Keratinocyte (primary cell): ENCODE measurements at regions not wholly inside any gene's neighbourhood (a gene's known extent, or its start where the extent isn't known, plus 50 kb on each side); places are given as distances from the start of the nearest gene placed in this dataset.

Experiments used
- EZH2 ChIP-seq: IDR thresholded peaks from one replicate; pipeline ENCODE4 v1.6.1; 2012; ENCODE audit warnings: inconsistent platforms, mild to moderate bottlenecking, low read length, moderate library complexity
- TF ChIP-seq, protein P1 (sequence below), 3 experiments: IDR thresholded peaks in 1 of 3; conservative IDR thresholded peaks in 1 of 3; optimal IDR thresholded peaks in 1 of 3; 2 replicates in 2 of 3; 3 replicates in 1 of 3; pipeline versions ENCODE3 to v1.5.1; 2011; ENCODE audit warnings: low read length in 3 of 3, mild to moderate bottlenecking in 3 of 3, moderate library complexity in 2 of 3, control low read depth in 1 of 3, inconsistent platforms in 1 of 3; ENCODE audit not compliant: insufficient read depth in 2 of 3; ENCODE audit errors: extremely low read depth in 1 of 3

DNA sequence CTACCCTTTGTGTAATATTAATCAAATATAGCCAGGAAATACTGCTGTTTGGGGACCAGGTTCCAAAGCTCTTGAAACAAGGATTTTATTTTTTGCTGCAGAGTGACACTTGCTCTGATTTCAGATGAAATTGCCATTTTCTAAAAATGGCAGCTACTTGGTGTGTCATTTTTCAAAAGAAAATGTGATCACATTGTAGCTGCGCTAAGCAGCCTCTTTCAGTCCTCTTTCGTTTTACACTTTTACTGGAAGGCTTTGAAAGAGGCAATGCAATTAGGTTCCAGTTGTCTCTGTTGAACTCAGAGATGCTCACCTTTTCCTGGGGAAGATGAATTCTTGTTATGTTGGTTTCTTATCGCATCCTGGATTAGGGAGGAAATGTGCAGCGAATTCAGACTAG is 85.1 kb downstream of the CT47B1 start:
- TF ChIP-seq, protein P1, sequence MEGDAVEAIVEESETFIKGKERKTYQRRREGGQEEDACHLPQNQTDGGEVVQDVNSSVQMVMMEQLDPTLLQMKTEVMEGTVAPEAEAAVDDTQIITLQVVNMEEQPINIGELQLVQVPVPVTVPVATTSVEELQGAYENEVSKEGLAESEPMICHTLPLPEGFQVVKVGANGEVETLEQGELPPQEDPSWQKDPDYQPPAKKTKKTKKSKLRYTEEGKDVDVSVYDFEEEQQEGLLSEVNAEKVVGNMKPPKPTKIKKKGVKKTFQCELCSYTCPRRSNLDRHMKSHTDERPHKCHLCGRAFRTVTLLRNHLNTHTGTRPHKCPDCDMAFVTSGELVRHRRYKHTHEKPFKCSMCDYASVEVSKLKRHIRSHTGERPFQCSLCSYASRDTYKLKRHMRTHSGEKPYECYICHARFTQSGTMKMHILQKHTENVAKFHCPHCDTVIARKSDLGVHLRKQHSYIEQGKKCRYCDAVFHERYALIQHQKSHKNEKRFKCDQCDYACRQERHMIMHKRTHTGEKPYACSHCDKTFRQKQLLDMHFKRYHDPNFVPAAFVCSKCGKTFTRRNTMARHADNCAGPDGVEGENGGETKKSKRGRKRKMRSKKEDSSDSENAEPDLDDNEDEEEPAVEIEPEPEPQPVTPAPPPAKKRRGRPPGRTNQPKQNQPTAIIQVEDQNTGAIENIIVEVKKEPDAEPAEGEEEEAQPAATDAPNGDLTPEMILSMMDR (optimal IDR thresholded peaks at IDR 0.05 in 1 of 3, IDR thresholded peaks at IDR 0.05 in 1 of 3, conservative IDR thresholded peaks at IDR 0.05 in 1 of 3; ENCODE audit: extremely low read depth in 1 of 3, insufficient read depth in 2 of 3, low read length in 3 of 3): no peak
- no peak for TF ChIP-seq EZH2
